DND-41 (cell line): ENCODE measurements at regions not wholly inside any gene's neighbourhood (a gene's known extent, or its start where the extent isn't known, plus 50 kb on each side); places are given as distances from the start of the nearest gene placed in this dataset.

Experiments
- ATAC-seq: fragments of 200-7000 bp; cut with Tn5 transposase; 3 replicates; pipeline ENCODE4 v1.9.1; 2021; ENCODE audit warnings: low read depth; ENCODE audit not compliant: insufficient read depth
- DNase-seq: peaks from one replicate; pipeline ENCODE4 v3.0.0-alpha.2; 2020
- H2AFZ ChIP-seq: 2 replicates; pipeline ENCODE4 v1.6.0; 2012; ENCODE audit warnings: low read depth, low read length
- H3K27ac ChIP-seq: 2 replicates; pipeline ENCODE4 v1.5.1; 2012; ENCODE audit warnings: low read length, inconsistent platforms
- H3K27me3 ChIP-seq: fragments of 200-600 bp; sonication (generic); 2 replicates; pipeline ENCODE4 v1.6.0; 2012; ENCODE audit warnings: low read length, mild to moderate bottlenecking, inconsistent platforms; ENCODE audit not compliant: insufficient read depth, poor library complexity
- H3K36me3 ChIP-seq: 2 replicates; pipeline ENCODE4 v1.5.1; 2012; ENCODE audit warnings: low read length, inconsistent platforms; ENCODE audit not compliant: insufficient read depth
- H3K4me1 ChIP-seq: 2 replicates; pipeline ENCODE4 v1.5.1; 2012; ENCODE audit warnings: mild to moderate bottlenecking, low read length; ENCODE audit not compliant: insufficient read depth
- H3K4me2 ChIP-seq: 2 replicates; pipeline ENCODE4 v1.6.0; 2012; ENCODE audit warnings: mild to moderate bottlenecking, moderate library complexity, low read length, inconsistent platforms; ENCODE audit not compliant: insufficient read depth
- H3K4me3 ChIP-seq, 2 experiments: fragments of 200-600 bp in 1 of 2; shearing (Covaris generic) in 1 of 2; 2 replicates each; pipeline ENCODE4 v1.5.1; 2012 to 2016; ENCODE audit warnings: inconsistent platforms in 2 of 2, low read length in 2 of 2, mild to moderate bottlenecking in 2 of 2, low read depth in 1 of 2, moderate library complexity in 1 of 2
- H3K79me2 ChIP-seq: 2 replicates; pipeline ENCODE4 v1.6.0; 2012; ENCODE audit warnings: low read length, inconsistent platforms; ENCODE audit not compliant: insufficient read depth
- H3K9ac ChIP-seq: 2 replicates; pipeline ENCODE4 v1.6.0; 2012; ENCODE audit warnings: low read depth, mild to moderate bottlenecking, inconsistent platforms, low read length, moderate library complexity
- H3K9me3 ChIP-seq: 2 replicates; pipeline ENCODE4 v1.5.1; 2012; ENCODE audit warnings: low read length, moderate library complexity, mild to moderate bottlenecking, inconsistent platforms; ENCODE audit not compliant: insufficient read depth, severe bottlenecking
- H4K20me1 ChIP-seq: 2 replicates; pipeline ENCODE4 v1.6.0; 2012; ENCODE audit warnings: low read length; ENCODE audit not compliant: insufficient read depth
- CTCF ChIP-seq: IDR thresholded peaks from 2 replicates; pipeline ENCODE4 v1.5.1; 2012; ENCODE audit warnings: borderline replicate concordance, low read length, moderate library complexity, mild to moderate bottlenecking; ENCODE audit not compliant: poor library complexity, severe bottlenecking; ENCODE audit errors: extremely low read depth
- EZH2 ChIP-seq: IDR thresholded peaks from 3 replicates; pipeline ENCODE4 v1.6.1; 2012; ENCODE audit warnings: borderline replicate concordance, low read depth, mild to moderate bottlenecking, moderate library complexity, low read length, inconsistent platforms; ENCODE audit not compliant: severe bottlenecking

DNA sequence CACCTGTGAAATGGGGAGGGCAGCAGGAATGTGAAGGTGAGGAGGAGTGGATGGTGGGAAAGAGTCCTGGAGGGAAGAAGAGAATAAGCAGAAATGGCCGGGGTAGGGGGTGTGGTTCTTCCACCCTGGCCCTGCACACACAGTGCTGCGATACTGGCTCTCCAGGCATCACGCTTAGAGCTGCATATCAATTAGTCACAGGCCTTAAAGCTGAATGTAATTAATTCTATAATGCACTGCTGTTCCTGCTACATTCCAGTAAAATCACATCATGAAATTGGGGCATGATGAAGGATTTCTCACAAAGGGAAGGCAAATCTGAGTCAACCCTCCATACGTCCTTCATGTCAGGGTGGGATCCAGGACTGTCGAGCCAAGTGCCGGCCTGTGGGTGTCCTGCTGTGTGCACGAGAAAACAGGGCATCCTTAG is 566.1 kb downstream of the BCL11B start:
- no peaks in the 10 kb centered on the region for H3K36me3 ChIP-seq
- H3K9me3 ChIP-seq = no peaks in the 10 kb centered on the region
- no peak overlapping the region for H3K4me3 ChIP-seq
- H4K20me1 ChIP-seq = no peaks in the 10 kb centered on the region
- H3K27me3 ChIP-seq = no peaks in the 10 kb centered on the region
- H3K79me2 ChIP-seq = no peaks in the 10 kb centered on the region
- H3K4me1 ChIP-seq = peaks cover 27% of the 10 kb centered on the region
- ATAC-seq (no peak), DNase-seq (no peak)
- H3K9ac ChIP-seq = no peak overlapping the region
- no peak overlapping the region for H3K4me2 ChIP-seq
- TF ChIP-seq CTCF (no peak), EZH2 (no peak)
- H2AFZ ChIP-seq = no peak overlapping the region
- no peak overlapping the region for H3K27ac ChIP-seq

DNA sequence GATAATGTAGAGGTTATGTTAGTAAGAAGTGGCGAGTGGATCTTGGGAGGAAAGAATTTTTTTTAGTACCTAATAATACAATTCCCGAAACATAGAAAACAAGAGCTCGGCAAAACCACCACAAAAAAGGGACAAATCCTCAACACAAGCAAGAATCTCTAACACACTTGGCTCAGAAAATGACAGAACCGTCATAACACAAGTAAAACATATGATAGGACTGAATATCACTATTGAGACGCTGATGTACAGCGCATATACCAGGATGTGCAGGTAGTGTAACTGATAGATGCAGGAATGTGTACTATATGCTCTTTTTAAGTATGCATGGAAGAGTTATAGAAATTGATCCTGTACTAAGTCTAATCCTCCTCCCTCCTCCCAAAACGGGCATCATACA is 564.5 kb downstream of the BCL11B start:
- TF ChIP-seq CTCF (no peak), EZH2 (no peak)
- H2AFZ ChIP-seq = no peak overlapping the region
- H3K4me2 ChIP-seq = no peak overlapping the region
- DNase-seq (no peak), ATAC-seq (no peak)
- no peaks in the 10 kb centered on the region for H3K27me3 ChIP-seq
- H3K9me3 ChIP-seq = no peaks in the 10 kb centered on the region
- H3K9ac ChIP-seq = no peak overlapping the region
- no peaks in the 10 kb centered on the region for H4K20me1 ChIP-seq
- no peaks in the 10 kb centered on the region for H3K36me3 ChIP-seq
- peaks cover 38% of the 10 kb centered on the region for H3K4me1 ChIP-seq
- H3K79me2 ChIP-seq = no peaks in the 10 kb centered on the region
- H3K27ac ChIP-seq = no peak overlapping the region
- H3K4me3 ChIP-seq = no peak overlapping the region

DNA sequence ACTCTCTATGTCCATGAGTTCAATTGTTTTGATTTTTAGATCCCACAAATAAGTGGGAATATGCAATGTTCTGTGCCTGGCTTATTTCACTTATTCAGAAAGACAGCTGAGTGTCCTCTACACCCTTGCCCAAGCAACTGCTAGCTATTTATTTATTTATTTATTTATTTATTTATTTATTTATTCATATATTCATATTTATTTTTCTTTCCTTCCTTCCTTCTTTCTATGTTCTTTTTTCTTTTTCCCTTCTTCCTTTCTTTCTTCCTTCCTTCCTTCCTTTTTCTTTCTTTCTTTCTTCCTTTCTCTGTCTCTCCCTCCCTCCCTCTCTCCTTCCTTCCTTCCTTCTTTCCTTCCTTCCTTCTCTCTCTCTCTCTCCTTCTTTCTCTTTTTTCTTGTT is 563.4 kb downstream of the BCL11B start:
- Histone ChIP-seq H3K9ac (no peak overlapping the region), H2AFZ (no peak overlapping the region), H3K79me2 (no peaks in the 10 kb centered on the region), H3K9me3 (no peaks in the 10 kb centered on the region), H3K27me3 (no peaks in the 10 kb centered on the region), H4K20me1 (no peaks in the 10 kb centered on the region), H3K4me2 (no peak overlapping the region), H3K4me3 (no peak overlapping the region), H3K4me1 (peaks cover 37% of the 10 kb centered on the region), H3K36me3 (no peaks in the 10 kb centered on the region), H3K27ac (no peak overlapping the region)
- DNase-seq (no peak), ATAC-seq (no peak)
- TF ChIP-seq CTCF (no peak), EZH2 (no peak)

DNA sequence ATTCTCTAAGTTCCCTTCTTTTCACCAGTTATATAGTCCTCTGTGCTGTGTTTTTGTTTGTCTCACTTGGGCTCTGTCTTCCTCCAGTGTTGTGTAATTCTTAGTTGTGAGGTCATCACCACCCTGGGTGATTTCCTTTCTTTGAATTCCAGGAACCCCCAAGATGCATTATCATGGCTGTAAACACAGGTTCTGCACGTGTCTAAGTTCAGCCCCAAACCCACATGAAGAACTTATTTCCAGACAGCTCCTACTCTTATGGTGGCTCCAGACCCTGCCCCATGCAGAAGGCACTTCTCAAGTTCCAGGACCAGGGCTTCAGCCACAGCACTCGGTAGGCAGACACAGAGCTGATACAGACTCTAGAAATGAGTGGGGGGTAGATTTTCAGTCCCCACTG is 560.5 kb downstream of the BCL11B start:
- H3K79me2 ChIP-seq = no peaks in the 10 kb centered on the region
- no peaks in the 10 kb centered on the region for H3K27me3 ChIP-seq
- no peak for TF ChIP-seq CTCF
- no peak for TF ChIP-seq EZH2
- H3K27ac ChIP-seq = no peak overlapping the region
- no peaks in the 10 kb centered on the region for H3K36me3 ChIP-seq
- H3K4me3 ChIP-seq = no peak overlapping the region
- no peak overlapping the region for H2AFZ ChIP-seq
- H4K20me1 ChIP-seq = no peaks in the 10 kb centered on the region
- H3K4me1 ChIP-seq = peaks cover 20% of the 10 kb centered on the region
- ATAC-seq (peak; percentile 88), DNase-seq (peak; percentile 34)
- no peak overlapping the region for H3K4me2 ChIP-seq
- H3K9ac ChIP-seq = no peak overlapping the region
- H3K9me3 ChIP-seq = no peaks in the 10 kb centered on the region
